SK-N-SH (cell line): ENCODE measurements at regions not wholly inside any gene's neighbourhood (a gene's known extent, or its start where the extent isn't known, plus 50 kb on each side); places are given as distances from the start of the nearest gene placed in this dataset.

Source experiments
- CTCF ChIA-PET: fragments of 300-600, 350-600 bp; formaldehyde crosslinking; extraction: SDS; loops from one replicate; lab custom pipeline; 2021; lab: Yijun Ruan, JAX
- POLR2A ChIA-PET: fragments of 350-600 bp; sonication (Branson Sonifier 250); formaldehyde crosslinking; extraction: SDS; loops from one replicate; lab custom pipeline; 2020; ENCODE audit warnings: antibody characterized with exemption, inconsistent platforms; lab: Yijun Ruan, JAX
- DNase-seq: peaks from one replicate; pipeline ENCODE4 v3.0.0; 2012
- H2AFZ ChIP-seq: fragments of 200-600 bp; sonication (generic); 2 replicates; pipeline ENCODE4 v1.8.1; 2016; ENCODE audit warnings: antibody characterized with exemption, mild to moderate bottlenecking, low read depth
- H3F3A ChIP-seq: fragments of 200-600 bp; sonication (generic); replicated peaks from 2 replicates; pipeline ENCODE3; 2016; ENCODE audit warnings: antibody characterized with exemption, mild to moderate bottlenecking; ENCODE audit not compliant: insufficient read depth
- H3K27ac ChIP-seq, 2 experiments: fragments of 200-500 bp in 1 of 2; fragments of 200-600 bp in 1 of 2; sonication (Bioruptor generic) in 1 of 2; sonication (generic), shearing (Covaris generic) in 1 of 2; 2 replicates each; pipeline versions ENCODE4 v1.5.1 to v1.6.1; 2014 to 2016; ENCODE audit warnings: low read depth in 2 of 2, inconsistent platforms in 1 of 2, low read length in 1 of 2, mild to moderate bottlenecking in 1 of 2, mixed read lengths in 1 of 2
- H3K27me3 ChIP-seq: fragments of 200-600 bp; sonication (generic), shearing (Covaris generic); 2 replicates; pipeline ENCODE4 v1.6.1; 2016; ENCODE audit warnings: mixed run types; ENCODE audit not compliant: insufficient read depth
- H3K36me3 ChIP-seq, 2 experiments: fragments of 200-500 bp in 1 of 2; fragments of 200-600 bp in 1 of 2; sonication (Bioruptor generic) in 1 of 2; sonication (generic) in 1 of 2; replicated peaks in 1 of 2; 2 replicates each; pipeline versions ENCODE3 to v1.5.1; 2014 to 2016; ENCODE audit warnings: low read length in 1 of 2, mild to moderate bottlenecking in 1 of 2; ENCODE audit not compliant: insufficient read depth in 2 of 2, control insufficient read depth in 1 of 2
- H3K4me1 ChIP-seq, 2 experiments: fragments of 200-500 bp in 1 of 2; fragments of 200-600 bp in 1 of 2; sonication (Bioruptor generic) in 1 of 2; sonication (generic), shearing (Covaris generic) in 1 of 2; 2 replicates each; pipeline versions ENCODE4 v1.5.1 to v1.6.1; 2014 to 2016; ENCODE audit warnings: low read depth in 1 of 2, low read length in 1 of 2, mixed run types in 1 of 2; ENCODE audit not compliant: insufficient read depth in 2 of 2, control insufficient read depth in 1 of 2
- H3K4me2 ChIP-seq: fragments of 200-600 bp; sonication (generic), shearing (Covaris generic); 2 replicates; pipeline ENCODE4 v1.6.1; 2017; ENCODE audit warnings: mixed run types
- H3K4me3 ChIP-seq, 2 experiments: fragments of 200-500 bp in 1 of 2; fragments of 200-600 bp in 1 of 2; sonication (Bioruptor generic) in 1 of 2; sonication (generic), shearing (Covaris generic) in 1 of 2; 2 replicates each; pipeline versions ENCODE4 v1.5.1 to v1.8.1; 2014 to 2016; ENCODE audit warnings: low read depth in 2 of 2, inconsistent platforms in 1 of 2, low read length in 1 of 2, mild to moderate bottlenecking in 1 of 2, mixed read lengths in 1 of 2, moderate library complexity in 1 of 2
- H3K79me2 ChIP-seq: fragments of 200-600 bp; sonication (generic); 2 replicates; pipeline ENCODE4 v1.8.1; 2017; ENCODE audit warnings: mild to moderate bottlenecking; ENCODE audit not compliant: insufficient read depth
- H3K9ac ChIP-seq: fragments of 200-600 bp; sonication (generic); 2 replicates; pipeline ENCODE4 v1.6.1; 2017; ENCODE audit warnings: mixed run types
- H3K9me2 ChIP-seq: fragments of 200-600 bp; sonication (generic); 2 replicates; pipeline ENCODE4 v1.6.1; 2017; ENCODE audit warnings: mixed run types
- H3K9me3 ChIP-seq: fragments of 200-600 bp; sonication (generic); 2 replicates; pipeline ENCODE4 v1.6.1; 2017; ENCODE audit warnings: mixed run types, mild to moderate bottlenecking, moderate library complexity
- H4K20me1 ChIP-seq: fragments of 200-600 bp; sonication (generic); 2 replicates; pipeline ENCODE4 v1.6.1; 2017; ENCODE audit warnings: mild to moderate bottlenecking, mixed run types; ENCODE audit not compliant: insufficient read depth
- EP300 ChIP-seq, 2 experiments: IDR thresholded peaks; 2 replicates each; pipeline versions ENCODE4 v1.4.0 to v1.6.1; 2012; ENCODE audit warnings: borderline replicate concordance in 1 of 2, low read depth in 1 of 2, low read length in 1 of 2
- FOSL2 ChIP-seq: IDR thresholded peaks from 2 replicates; pipeline ENCODE4 v1.4.0; 2012; ENCODE audit warnings: low read depth, mild to moderate bottlenecking, moderate library complexity, borderline replicate concordance
- FOXJ3 ChIP-seq: sonication (generic); formaldehyde crosslinking; IDR thresholded peaks from 2 replicates; pipeline ENCODE4 v1.5.1; 2020; ENCODE audit warnings: mild to moderate bottlenecking, missing genetic modification reagents
- FOXM1 ChIP-seq: IDR thresholded peaks from 2 replicates; pipeline ENCODE4 v1.4.0; 2012; ENCODE audit warnings: low read depth, mild to moderate bottlenecking
- GATA2 ChIP-seq: sonication (generic); formaldehyde crosslinking; IDR thresholded peaks from 2 replicates; pipeline ENCODE4 v1.5.0; 2020; ENCODE audit warnings: mild to moderate bottlenecking, missing genetic modification reagents
- MEF2A ChIP-seq: IDR thresholded peaks from 2 replicates; pipeline ENCODE4 v1.4.0; 2012; ENCODE audit warnings: low read depth, borderline replicate concordance
- NRF1 ChIP-seq: IDR thresholded peaks from 2 replicates; pipeline ENCODE4 v1.6.1; 2012; ENCODE audit warnings: low read depth, mild to moderate bottlenecking, low read length
- POLR2AphosphoS5 ChIP-seq: IDR thresholded peaks from 2 replicates; pipeline ENCODE4 v1.6.1; 2012; ENCODE audit warnings: low read depth, low read length
- RAD21 ChIP-seq: IDR thresholded peaks from 2 replicates; pipeline ENCODE4 v1.6.1; 2012; ENCODE audit warnings: mild to moderate bottlenecking, low read length
- RCOR1 ChIP-seq: fragments of 150-350 bp; IDR thresholded peaks from 2 replicates; pipeline ENCODE4 v1.6.1; 2017; ENCODE audit warnings: antibody characterized with exemption, low read length
- REST ChIP-seq: IDR thresholded peaks from 2 replicates; pipeline ENCODE4 v1.6.1; 2012; ENCODE audit warnings: mild to moderate bottlenecking, low read depth, low read length, moderate library complexity
- RFX5 ChIP-seq: IDR thresholded peaks from 2 replicates; pipeline ENCODE4 v1.6.1; 2012; ENCODE audit warnings: mild to moderate bottlenecking, improper control_type of control experiment, low read length
- SIN3A ChIP-seq: IDR thresholded peaks from 2 replicates; pipeline ENCODE4 v1.6.1; 2012; ENCODE audit warnings: low read depth, mild to moderate bottlenecking, low read length, moderate library complexity, borderline replicate concordance
- SMC3 ChIP-seq: IDR thresholded peaks from 2 replicates; pipeline ENCODE4 v1.6.1; 2012; ENCODE audit warnings: low read depth, low read length, improper control_type of control experiment
- YY1 ChIP-seq: IDR thresholded peaks from 2 replicates; pipeline ENCODE4 v1.4.0; 2012; ENCODE audit warnings: low read depth, mild to moderate bottlenecking
- WGBS: methylation state at CpG from one replicate; pipeline ENCODE4 v1.1.6; 2017; ENCODE audit warnings: low lambda C conversion rate; 5-methylcytosine and 5-hydroxymethylcytosine counted together
- TF ChIP-seq, protein P1 (sequence below): IDR thresholded peaks from 2 replicates; pipeline ENCODE4 v1.4.0; 2012; ENCODE audit warnings: low read depth, borderline replicate concordance
- TF ChIP-seq, protein P2 (sequence below): IDR thresholded peaks from 2 replicates; pipeline ENCODE4; 2012

DNA sequence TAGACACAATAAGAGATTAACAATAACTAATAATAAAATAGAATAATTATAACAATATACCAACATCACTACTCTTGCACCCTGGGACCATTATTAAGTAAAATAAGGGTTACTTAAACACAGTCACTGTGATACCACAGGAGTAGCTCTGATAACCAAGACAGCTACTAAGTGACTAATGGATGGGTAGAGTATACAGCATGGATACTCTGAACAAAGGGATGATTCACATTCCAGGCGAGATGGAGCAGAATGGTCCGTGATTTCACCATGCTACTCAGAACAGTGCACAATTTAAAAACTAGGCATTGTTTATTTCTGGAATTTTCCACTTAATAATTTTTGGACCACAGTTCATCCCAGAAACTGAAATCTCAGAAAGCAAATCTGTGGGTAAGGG, 80.0 kb upstream of the FUT9 start:
- Histone ChIP-seq H3K9me2 (no peaks in the 10 kb centered on the region), H3F3A (no peaks in the 10 kb centered on the region), H3K27ac (no peak overlapping the region), H3K4me1 (no peaks in the 10 kb centered on the region), H3K9me3 (no peaks in the 10 kb centered on the region), H4K20me1 (no peaks in the 10 kb centered on the region), H3K36me3 (no peaks in the 10 kb centered on the region), H3K4me3 (no peak overlapping the region), H2AFZ (no peak overlapping the region), H3K4me2 (no peak overlapping the region), H3K79me2 (no peaks in the 10 kb centered on the region), H3K27me3 (no peaks in the 10 kb centered on the region), H3K9ac (no peak overlapping the region)
- 41% methylated on average over 2 of the region's 2 CpGs for WGBS
- no peak for DNase-seq
- CTCF ChIA-PET = interaction anchor here (1.0 kb wide), 1 partner anchor 12 kb away, joined by 3 read pairs; no protein-coding TSS in a partner anchor
- TF ChIP-seq RCOR1 (no peak), POLR2AphosphoS5 (no peak), MEF2A (no peak), REST (no peak), FOXJ3 (CRISPR knock-in tag) (no peak), YY1 (no peak), SMC3 (no peak), NRF1 (no peak), RAD21 (no peak), GATA2 (no peak), RFX5 (no peak), EP300 (IDR thresholded peaks at IDR 0.05; ENCODE audit: borderline replicate concordance in 1 of 2, low read depth in 1 of 2, low read length in 1 of 2) (no peak), FOSL2 (no peak), SIN3A (no peak), FOXM1 (no peak)
- TF ChIP-seq, protein P1, sequence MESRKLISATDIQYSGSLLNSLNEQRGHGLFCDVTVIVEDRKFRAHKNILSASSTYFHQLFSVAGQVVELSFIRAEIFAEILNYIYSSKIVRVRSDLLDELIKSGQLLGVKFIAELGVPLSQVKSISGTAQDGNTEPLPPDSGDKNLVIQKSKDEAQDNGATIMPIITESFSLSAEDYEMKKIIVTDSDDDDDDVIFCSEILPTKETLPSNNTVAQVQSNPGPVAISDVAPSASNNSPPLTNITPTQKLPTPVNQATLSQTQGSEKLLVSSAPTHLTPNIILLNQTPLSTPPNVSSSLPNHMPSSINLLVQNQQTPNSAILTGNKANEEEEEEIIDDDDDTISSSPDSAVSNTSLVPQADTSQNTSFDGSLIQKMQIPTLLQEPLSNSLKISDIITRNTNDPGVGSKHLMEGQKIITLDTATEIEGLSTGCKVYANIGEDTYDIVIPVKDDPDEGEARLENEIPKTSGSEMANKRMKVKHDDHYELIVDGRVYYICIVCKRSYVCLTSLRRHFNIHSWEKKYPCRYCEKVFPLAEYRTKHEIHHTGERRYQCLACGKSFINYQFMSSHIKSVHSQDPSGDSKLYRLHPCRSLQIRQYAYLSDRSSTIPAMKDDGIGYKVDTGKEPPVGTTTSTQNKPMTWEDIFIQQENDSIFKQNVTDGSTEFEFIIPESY = no peak
- TF ChIP-seq, protein P2, sequence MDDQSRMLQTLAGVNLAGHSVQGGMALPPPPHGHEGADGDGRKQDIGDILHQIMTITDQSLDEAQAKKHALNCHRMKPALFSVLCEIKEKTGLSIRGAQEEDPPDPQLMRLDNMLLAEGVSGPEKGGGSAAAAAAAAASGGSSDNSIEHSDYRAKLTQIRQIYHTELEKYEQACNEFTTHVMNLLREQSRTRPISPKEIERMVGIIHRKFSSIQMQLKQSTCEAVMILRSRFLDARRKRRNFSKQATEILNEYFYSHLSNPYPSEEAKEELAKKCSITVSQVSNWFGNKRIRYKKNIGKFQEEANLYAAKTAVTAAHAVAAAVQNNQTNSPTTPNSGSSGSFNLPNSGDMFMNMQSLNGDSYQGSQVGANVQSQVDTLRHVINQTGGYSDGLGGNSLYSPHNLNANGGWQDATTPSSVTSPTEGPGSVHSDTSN = no peak
- POLR2A ChIA-PET = no interaction called here
